IMR-90 (cell line): ENCODE measurements at regions not wholly inside any gene's neighbourhood (a gene's known extent, or its start where the extent isn't known, plus 50 kb on each side); places are given as distances from the start of the nearest gene placed in this dataset.

Experiments
- ATAC-seq: fragments of 200-7000 bp; cut with Tn5 transposase; 2 replicates; pipeline ENCODE4 v1.9.1; 2020; ENCODE audit warnings: low read depth, mild to moderate bottlenecking, moderate library complexity
- BruUV-seq: library from RNA; stranded (reverse); fragments of 400-500 nt; replicated peaks from 2 replicates; lab custom pipeline; 2021; lab: Mats Ljungman, UMichigan
- CTCF ChIA-PET: fragments of 300-600 bp; formaldehyde crosslinking; extraction: SDS; loops from one replicate; lab custom pipeline; 2021; ENCODE audit warnings: antibody characterized with exemption; lab: Yijun Ruan, JAX
- POLR2A ChIA-PET: fragments of 300-600 bp; sonication (Branson Sonifier 250); formaldehyde crosslinking; loops from one replicate; lab custom pipeline; 2022; ENCODE audit warnings: antibody characterized with exemption; ENCODE audit not compliant: unreplicated experiment; lab: Charles Lee
- DNase-seq: peaks from one replicate; pipeline ENCODE4 v3.0.0; 2013
- H2AFZ ChIP-seq: replicated peaks from 2 replicates; pipeline ENCODE3; 2013; ENCODE audit warnings: low read length, mild to moderate bottlenecking; ENCODE audit not compliant: poor library complexity
- H2AK5ac ChIP-seq: 2 replicates; pipeline ENCODE4 v1.6.1; 2013; ENCODE audit warnings: low read depth, low read length, inconsistent platforms
- H2AK9ac ChIP-seq: replicated peaks from 2 replicates; pipeline ENCODE3; 2013; ENCODE audit warnings: mild to moderate bottlenecking, low read depth, low read length, moderate library complexity; ENCODE audit not compliant: poor library complexity
- H2BK120ac ChIP-seq: 2 replicates; pipeline ENCODE4 v1.6.1; 2013; ENCODE audit warnings: low read depth, low read length, inconsistent platforms
- H2BK15ac ChIP-seq: 3 replicates; pipeline ENCODE4 v1.6.1; 2013; ENCODE audit warnings: low read depth, low read length, inconsistent platforms
- H2BK20ac ChIP-seq: 2 replicates; pipeline ENCODE4 v1.6.1; 2013; ENCODE audit warnings: low read depth, mild to moderate bottlenecking, inconsistent platforms, low read length, moderate library complexity
- H2BK5ac ChIP-seq: 2 replicates; pipeline ENCODE4 v1.6.1; 2013; ENCODE audit warnings: mild to moderate bottlenecking, low read depth, low read length, inconsistent platforms; ENCODE audit not compliant: poor library complexity, severe bottlenecking
- H3K14ac ChIP-seq: replicated peaks from 2 replicates; pipeline ENCODE4 v1.6.1; 2013; ENCODE audit warnings: low read depth, low read length, inconsistent platforms
- H3K18ac ChIP-seq: 2 replicates; pipeline ENCODE4 v1.6.1; 2013; ENCODE audit warnings: low read depth, low read length, control low read depth
- H3K23ac ChIP-seq: 2 replicates; pipeline ENCODE4 v1.6.1; 2013; ENCODE audit warnings: low read depth, low read length, inconsistent platforms
- H3K27ac ChIP-seq: 2 replicates; pipeline ENCODE4 v1.5.1; 2013; ENCODE audit warnings: mild to moderate bottlenecking, control low read depth, low read length; ENCODE audit not compliant: insufficient read depth
- H3K27me3 ChIP-seq: 2 replicates; pipeline ENCODE4 v1.6.1; 2013; ENCODE audit warnings: low read length; ENCODE audit not compliant: control insufficient read depth, insufficient read depth
- H3K36me3 ChIP-seq: 2 replicates; pipeline ENCODE4 v1.6.1; 2013; ENCODE audit warnings: low read length, mixed read lengths; ENCODE audit not compliant: control insufficient read depth, insufficient read depth
- H3K4ac ChIP-seq: 2 replicates; pipeline ENCODE4 v1.6.1; 2013; ENCODE audit warnings: low read depth, low read length, inconsistent platforms
- H3K4me1 ChIP-seq: 2 replicates; pipeline ENCODE4 v1.6.1; 2013; ENCODE audit warnings: low read length, mixed read lengths; ENCODE audit not compliant: control insufficient read depth, insufficient read depth
- H3K4me2 ChIP-seq: 2 replicates; pipeline ENCODE4 v1.6.1; 2013; ENCODE audit warnings: low read depth, mild to moderate bottlenecking, control low read depth, low read length, moderate library complexity
- H3K4me3 ChIP-seq: 2 replicates; pipeline ENCODE4 v1.5.1; 2013; ENCODE audit warnings: low read depth, mild to moderate bottlenecking, control low read depth, low read length, moderate library complexity; ENCODE audit not compliant: insufficient read depth
- H3K56ac ChIP-seq: 2 replicates; pipeline ENCODE4 v1.6.1; 2013; ENCODE audit warnings: low read length, inconsistent platforms; ENCODE audit not compliant: insufficient read depth; ENCODE audit errors: extremely low read depth
- H3K79me1 ChIP-seq, 2 experiments: 2 replicates each; pipeline ENCODE4 v1.6.1; 2013; ENCODE audit warnings: low read length in 2 of 2, inconsistent platforms in 1 of 2, low read depth in 1 of 2
- H3K9ac ChIP-seq: 2 replicates; pipeline ENCODE4 v1.6.1; 2013; ENCODE audit warnings: low read depth, low read length, control low read depth
- H3K9me1 ChIP-seq: 2 replicates; pipeline ENCODE4 v1.6.1; 2013; ENCODE audit warnings: low read length, inconsistent platforms; ENCODE audit not compliant: insufficient read depth
- H3K9me3 ChIP-seq: 2 replicates; pipeline ENCODE4 v1.6.1; 2013; ENCODE audit warnings: low read length; ENCODE audit not compliant: control insufficient read depth, insufficient read depth
- H4K20me1 ChIP-seq: 2 replicates; pipeline ENCODE4 v1.6.1; 2013; ENCODE audit warnings: low read length, inconsistent platforms; ENCODE audit not compliant: insufficient read depth
- H4K5ac ChIP-seq: 2 replicates; pipeline ENCODE4 v1.6.1; 2013; ENCODE audit warnings: mild to moderate bottlenecking, low read depth, low read length, control low read depth
- H4K8ac ChIP-seq, 2 experiments: 2 replicates each; pipeline ENCODE4 v1.6.1; 2013; ENCODE audit warnings: low read depth in 2 of 2, low read length in 2 of 2, control low read depth in 1 of 2, inconsistent platforms in 1 of 2
- H4K91ac ChIP-seq: 2 replicates; pipeline ENCODE4 v1.6.1; 2013; ENCODE audit warnings: low read depth, low read length, inconsistent platforms; ENCODE audit not compliant: insufficient read depth
- BHLHE40 ChIP-seq: fragments of 150-350 bp; IDR thresholded peaks from 2 replicates; pipeline ENCODE4 v1.6.1; 2016; ENCODE audit warnings: mild to moderate bottlenecking, low read depth, low read length
- CEBPB ChIP-seq: IDR thresholded peaks from 2 replicates; pipeline ENCODE4 v1.6.1; 2012; ENCODE audit warnings: low read depth, low read length, improper control_type of control experiment
- CHD1 ChIP-seq: IDR thresholded peaks from 2 replicates; pipeline ENCODE4 v1.6.1; 2012; ENCODE audit warnings: low read depth, low read length, improper control_type of control experiment
- CTCF ChIP-seq: conservative IDR thresholded peaks from 2 replicates; pipeline ENCODE4 v1.5.1; 2012; ENCODE audit warnings: mild to moderate bottlenecking, low read depth, low read length, improper control_type of control experiment
- ELK1 ChIP-seq: fragments of 150-350 bp; IDR thresholded peaks from 2 replicates; pipeline ENCODE4 v1.6.1; 2016; ENCODE audit warnings: low read depth, mild to moderate bottlenecking, low read length, moderate library complexity, borderline replicate concordance
- FOS ChIP-seq: fragments of 150-350 bp; IDR thresholded peaks from 2 replicates; pipeline ENCODE4 v1.6.1; 2016; ENCODE audit warnings: low read depth, low read length
- MAFK ChIP-seq: IDR thresholded peaks from 2 replicates; pipeline ENCODE4 v1.6.1; 2012; ENCODE audit warnings: low read depth, low read length, improper control_type of control experiment
- MAZ ChIP-seq: IDR thresholded peaks from 2 replicates; pipeline ENCODE4 v1.6.1; 2012; ENCODE audit warnings: low read depth, mild to moderate bottlenecking, low read length, improper control_type of control experiment, moderate library complexity, borderline replicate concordance
- MXI1 ChIP-seq: IDR thresholded peaks from 2 replicates; pipeline ENCODE4 v1.6.1; 2012; ENCODE audit warnings: low read depth, mild to moderate bottlenecking, low read length, moderate library complexity, borderline replicate concordance
- NFE2L2 ChIP-seq: fragments of 150-350 bp; IDR thresholded peaks from 2 replicates; pipeline ENCODE4 v1.6.1; 2016; ENCODE audit warnings: low read depth, mild to moderate bottlenecking, low read length
- POLR2A ChIP-seq: IDR thresholded peaks from 2 replicates; pipeline ENCODE4 v1.6.1; 2012; ENCODE audit warnings: mild to moderate bottlenecking, low read depth, low read length
- RCOR1 ChIP-seq: IDR thresholded peaks from 2 replicates; pipeline ENCODE4 v1.6.1; 2012; ENCODE audit warnings: mild to moderate bottlenecking, low read length, improper control_type of control experiment; ENCODE audit not compliant: insufficient replicate concordance
- RFX5 ChIP-seq: IDR thresholded peaks from 2 replicates; pipeline ENCODE4 v1.8.0; 2012; ENCODE audit warnings: low read depth, mild to moderate bottlenecking, low read length, moderate library complexity
- SMC3 ChIP-seq: fragments of 150-350 bp; IDR thresholded peaks from 2 replicates; pipeline ENCODE4 v1.6.1; 2016; ENCODE audit warnings: low read depth, mild to moderate bottlenecking, antibody characterized with exemption, low read length, moderate library complexity
- USF2 ChIP-seq: fragments of 150-350 bp; IDR thresholded peaks from 2 replicates; pipeline ENCODE4 v1.6.1; 2017; ENCODE audit warnings: mild to moderate bottlenecking, antibody characterized with exemption, low read length, low read depth
- WGBS, 2 experiments: methylation state at CpG; one replicate each; pipeline versions ENCODE4 v1.1.5 to v1.1.7; 2013; ENCODE audit warnings: missing lambda C conversion rate in 2 of 2; ENCODE audit not compliant: insufficient read length in 1 of 2; ENCODE audit errors: extremely low coverage in 2 of 2; 5-methylcytosine and 5-hydroxymethylcytosine counted together
- dilution Hi-C: fragments of 300-500 bp; cut with HindIII; formaldehyde crosslinking; loops from one replicate; pipeline ENCODE4 v1.14.3; 2018; ENCODE audit warnings: low sequenced_read_pairs; ENCODE audit not compliant: unreplicated experiment
- in situ Hi-C: fragments of 300-500 bp; cut with MboI; formaldehyde crosslinking; loops from 3 replicates; pipeline ENCODE4 v1.14.3; 2019; ENCODE audit warnings: low sequenced_read_pairs, inconsistent platforms, mixed read lengths
- intact Hi-C: fragments of 100-400 bp; cut with micrococcal nuclease; formaldehyde crosslinking; loops from 2 replicates; pipeline ENCODE4 v1.10.0; 2022

GRCh38 chr6:91523511-91523910 is 936.6 kb upstream of the MAP3K7 start:
- Histone ChIP-seq H3K27me3 (no peaks in the 10 kb centered on the region), H3K56ac (no peak overlapping the region), H3K36me3 (no peaks in the 10 kb centered on the region), H2BK120ac (no peak overlapping the region), H3K79me1 (no peaks in the 10 kb centered on the region), H3K9ac (no peak overlapping the region), H2BK20ac (no peak overlapping the region), H4K8ac (no peak overlapping the region), H3K18ac (no peak overlapping the region), H3K27ac (no peak overlapping the region), H4K20me1 (no peaks in the 10 kb centered on the region), H4K91ac (no peak overlapping the region), H4K5ac (no peak overlapping the region), H3K4me1 (no peaks in the 10 kb centered on the region), H3K9me1 (no peaks in the 10 kb centered on the region; the same call in 1 of the 2 replicates), H3K23ac (no peak overlapping the region), H3K14ac (no peak overlapping the region), H3K4ac (no peak overlapping the region), H3K9me3 (no peaks in the 10 kb centered on the region), H2BK15ac (no peak overlapping the region), H2AK5ac (no peak overlapping the region), H2AK9ac (no peak overlapping the region), H2BK5ac (no peak overlapping the region), H3K4me2 (no peak overlapping the region), H3K4me3 (no peak overlapping the region), H2AFZ (no peak overlapping the region)
- WGBS, 2 experiments, result no CpG with 5 or more reads among the region's 3 CpGs
- no TSS peak for BruUV-seq
- ATAC-seq, result no peak
- TF ChIP-seq ELK1 (no peak), MAFK (no peak), NFE2L2 (no peak), CTCF (no peak), BHLHE40 (no peak), MXI1 (no peak), CEBPB (no peak), POLR2A (no peak), CHD1 (no peak), MAZ (no peak), SMC3 (no peak), USF2 (no peak), FOS (no peak), RCOR1 (no peak), RFX5 (no peak)
- POLR2A ChIA-PET, result no interaction called here
- in situ Hi-C loops, result no loop called here
- intact Hi-C loops, result no loop called here
- dilution Hi-C loops, result no loop called here
- no peak for DNase-seq
- CTCF ChIA-PET, result no interaction called here
